Mammary epithelial cell (primary cell): ENCODE measurements at regions not wholly inside any gene's neighbourhood (a gene's known extent, or its start where the extent isn't known, plus 50 kb on each side); places are given as distances from the start of the nearest gene placed in this dataset.

Source experiments
- EZH2 ChIP-seq: IDR thresholded peaks from 2 replicates; pipeline ENCODE4 v1.6.1; 2012; ENCODE audit warnings: low read length, inconsistent platforms, borderline replicate concordance
- TF ChIP-seq, protein P1 (sequence below), 2 donors: IDR thresholded peaks in 1 of 2; conservative IDR thresholded peaks in 1 of 2; 2 replicates each; pipeline ENCODE4 v1.5.1; 2011 to 2012; ENCODE audit warnings: inconsistent platforms in 2 of 2, low read length in 2 of 2, mild to moderate bottlenecking in 2 of 2, control low read depth in 1 of 2, low read depth in 1 of 2; ENCODE audit not compliant: insufficient read depth in 1 of 2; ENCODE audit errors: extremely low read depth in 1 of 2

DNA sequence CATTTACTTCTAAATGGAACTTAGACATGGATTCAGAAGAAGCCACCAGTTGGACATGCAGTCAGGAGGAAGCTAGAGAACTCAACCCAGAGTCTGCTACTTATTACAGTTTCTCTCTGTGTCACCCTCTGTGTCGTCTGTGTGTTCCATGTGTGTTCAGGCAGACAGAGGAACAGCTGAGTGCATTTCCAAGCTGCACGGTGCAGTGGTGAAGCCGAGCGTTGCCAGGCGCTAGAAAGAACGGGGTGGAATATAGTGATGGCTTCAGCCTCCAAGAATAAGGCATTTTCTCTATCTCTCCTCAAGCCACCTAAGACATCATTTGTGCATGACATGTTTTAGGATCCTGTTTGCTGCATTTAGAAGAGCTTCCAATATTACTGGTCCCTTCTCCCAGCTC, 101.1 kb upstream of the CCL2 start:
- TF ChIP-seq EZH2, result no peak
- TF ChIP-seq, protein P1, sequence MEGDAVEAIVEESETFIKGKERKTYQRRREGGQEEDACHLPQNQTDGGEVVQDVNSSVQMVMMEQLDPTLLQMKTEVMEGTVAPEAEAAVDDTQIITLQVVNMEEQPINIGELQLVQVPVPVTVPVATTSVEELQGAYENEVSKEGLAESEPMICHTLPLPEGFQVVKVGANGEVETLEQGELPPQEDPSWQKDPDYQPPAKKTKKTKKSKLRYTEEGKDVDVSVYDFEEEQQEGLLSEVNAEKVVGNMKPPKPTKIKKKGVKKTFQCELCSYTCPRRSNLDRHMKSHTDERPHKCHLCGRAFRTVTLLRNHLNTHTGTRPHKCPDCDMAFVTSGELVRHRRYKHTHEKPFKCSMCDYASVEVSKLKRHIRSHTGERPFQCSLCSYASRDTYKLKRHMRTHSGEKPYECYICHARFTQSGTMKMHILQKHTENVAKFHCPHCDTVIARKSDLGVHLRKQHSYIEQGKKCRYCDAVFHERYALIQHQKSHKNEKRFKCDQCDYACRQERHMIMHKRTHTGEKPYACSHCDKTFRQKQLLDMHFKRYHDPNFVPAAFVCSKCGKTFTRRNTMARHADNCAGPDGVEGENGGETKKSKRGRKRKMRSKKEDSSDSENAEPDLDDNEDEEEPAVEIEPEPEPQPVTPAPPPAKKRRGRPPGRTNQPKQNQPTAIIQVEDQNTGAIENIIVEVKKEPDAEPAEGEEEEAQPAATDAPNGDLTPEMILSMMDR (conservative IDR thresholded peaks at IDR 0.05 in 1 of 2, IDR thresholded peaks at IDR 0.05 in 1 of 2; ENCODE audit: extremely low read depth in 1 of 2, insufficient read depth in 1 of 2, low read depth in 1 of 2, low read length in 2 of 2), result no peak
